GM19239 (cell line): ENCODE measurements at regions not wholly inside any gene's neighbourhood (a gene's known extent, or its start where the extent isn't known, plus 50 kb on each side); places are given as distances from the start of the nearest gene placed in this dataset.
"Not testable (repeated sequence)": the region's sequence is repeated elsewhere in the genome, so short reads cannot be mapped to it uniquely, and the experiment has no call there.

Experiments
- DNase-seq: peaks from one replicate; pipeline ENCODE4 v3.0.0; 2011; ENCODE audit warnings: low spot score; ENCODE audit not compliant: insufficient read length
- FAIRE-seq: peaks from 2 replicates; lab custom pipeline; 2011; peaks lifted over from hg19 to GRCh38; lab: Jason Lieb, UNC

DNA sequence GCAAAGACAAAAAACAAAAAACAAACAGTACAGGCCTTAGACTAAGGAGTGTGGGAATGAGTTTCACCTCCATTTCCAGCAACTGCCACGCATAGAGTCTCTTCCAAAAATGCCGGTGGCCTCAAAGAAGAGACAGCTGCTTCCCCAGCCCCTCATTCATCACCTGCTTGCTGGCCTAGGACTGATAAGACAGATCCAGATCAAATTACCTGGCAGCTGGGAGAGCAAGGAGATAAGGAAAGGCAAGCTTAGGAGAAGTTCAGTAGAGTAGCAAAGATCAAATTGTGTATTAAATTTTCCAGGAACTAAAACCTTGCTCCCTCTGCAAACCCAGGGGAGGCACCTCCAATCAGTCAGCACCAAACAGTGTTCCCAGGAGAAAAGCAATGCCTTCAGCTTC lies 325.8 kb upstream of the CTNNB1 start:
- FAIRE-seq (no peak), DNase-seq (no peak)

DNA sequence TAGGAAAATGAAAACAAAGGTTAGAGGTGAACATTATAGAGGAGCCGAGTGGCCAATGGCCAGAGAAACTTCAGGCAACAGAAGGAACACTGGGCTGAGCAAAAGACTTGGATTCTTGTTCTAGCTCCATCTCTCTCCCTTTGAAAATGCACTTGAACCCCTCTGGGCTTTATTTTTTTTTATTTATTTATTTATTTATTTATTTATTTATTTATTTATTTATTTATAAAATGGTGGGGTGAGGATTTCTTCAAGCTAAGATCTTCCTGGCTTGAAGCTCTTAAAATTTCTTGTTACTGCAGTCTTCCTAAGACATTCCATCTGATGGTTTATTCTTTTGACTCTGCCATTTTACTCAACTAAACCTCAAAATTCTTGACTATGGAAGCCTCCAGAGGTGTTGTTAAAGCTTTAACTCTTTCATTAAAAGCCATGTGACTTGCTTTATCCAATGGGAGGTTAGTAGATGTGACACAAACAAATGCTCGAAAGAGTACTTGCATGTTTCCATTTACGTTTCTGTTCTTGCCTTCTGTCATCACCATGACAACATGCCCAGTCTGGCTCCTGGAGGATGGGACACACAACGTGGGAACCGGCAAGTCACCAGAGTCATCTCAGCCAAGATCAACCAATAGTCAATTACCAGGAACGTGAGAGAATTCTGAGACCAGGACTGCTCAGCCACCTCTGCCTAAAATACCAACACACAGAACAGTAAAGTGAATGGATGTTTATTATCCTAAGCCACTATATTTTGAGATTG lies 325.2 kb upstream of the CTNNB1 start:
- DNase-seq (no peak), FAIRE-seq (no peak)

DNA sequence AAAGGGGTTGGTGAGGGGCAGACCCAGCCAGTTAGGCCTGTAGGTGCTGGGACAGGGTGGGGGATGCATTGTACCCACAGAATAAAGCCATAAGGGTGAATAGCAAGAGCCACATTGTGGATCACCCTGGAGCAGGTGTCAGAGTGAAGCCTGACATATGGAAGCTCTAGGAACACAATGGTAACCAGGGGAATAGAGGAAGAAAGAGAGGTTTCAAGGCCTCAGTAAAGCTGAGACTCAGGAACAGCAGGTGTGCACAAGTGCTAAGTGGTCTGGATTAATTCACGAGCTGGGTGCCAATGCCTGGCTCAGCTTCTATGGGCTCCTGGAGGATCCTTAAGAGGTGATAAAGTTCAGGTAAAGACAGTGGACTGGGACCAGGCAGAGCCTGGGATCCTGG lies 323.7 kb upstream of the CTNNB1 start:
- DNase-seq = no peak
- no peak for FAIRE-seq

DNA sequence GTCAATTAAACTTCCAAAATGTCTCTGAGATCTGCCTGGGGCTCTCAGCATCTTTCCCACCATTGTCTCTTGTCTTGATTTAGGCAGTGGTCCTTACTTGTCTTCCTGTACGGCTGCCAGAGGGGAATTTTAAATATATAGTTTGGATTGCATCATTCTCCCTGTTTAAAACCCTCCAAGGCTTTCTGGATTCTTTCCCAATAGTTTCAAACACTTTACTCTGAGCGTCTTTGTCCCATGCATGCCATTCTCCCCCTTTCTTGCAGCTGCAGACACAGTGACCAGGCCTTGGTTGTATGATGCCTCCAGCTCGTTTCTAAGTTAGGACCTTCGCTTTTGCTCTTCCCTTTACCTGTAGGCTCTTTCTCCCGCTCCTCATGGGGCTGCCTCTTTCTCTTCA lies 323.3 kb upstream of the CTNNB1 start:
- no peak for FAIRE-seq
- DNase-seq = no peak

DNA sequence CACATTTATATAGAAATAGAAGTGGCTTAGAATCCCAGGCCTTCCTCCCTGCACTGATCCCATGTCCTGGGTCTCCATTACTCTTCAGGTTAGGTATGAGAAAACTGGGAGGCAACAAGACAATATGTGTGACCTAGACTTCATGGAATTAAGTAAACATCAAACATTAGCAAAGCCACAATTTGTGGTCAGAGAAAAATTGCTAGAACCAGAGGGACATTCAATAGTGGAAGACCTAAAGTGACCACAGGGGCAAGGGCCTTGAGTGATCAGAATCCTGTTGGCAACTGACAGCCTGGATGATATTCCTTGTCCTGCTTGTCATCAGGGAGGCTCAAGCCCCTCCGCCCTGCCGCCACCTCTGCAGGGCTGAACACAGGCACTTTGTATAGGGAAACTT lies 322.8 kb upstream of the CTNNB1 start:
- FAIRE-seq = no peak
- DNase-seq = no peak

DNA sequence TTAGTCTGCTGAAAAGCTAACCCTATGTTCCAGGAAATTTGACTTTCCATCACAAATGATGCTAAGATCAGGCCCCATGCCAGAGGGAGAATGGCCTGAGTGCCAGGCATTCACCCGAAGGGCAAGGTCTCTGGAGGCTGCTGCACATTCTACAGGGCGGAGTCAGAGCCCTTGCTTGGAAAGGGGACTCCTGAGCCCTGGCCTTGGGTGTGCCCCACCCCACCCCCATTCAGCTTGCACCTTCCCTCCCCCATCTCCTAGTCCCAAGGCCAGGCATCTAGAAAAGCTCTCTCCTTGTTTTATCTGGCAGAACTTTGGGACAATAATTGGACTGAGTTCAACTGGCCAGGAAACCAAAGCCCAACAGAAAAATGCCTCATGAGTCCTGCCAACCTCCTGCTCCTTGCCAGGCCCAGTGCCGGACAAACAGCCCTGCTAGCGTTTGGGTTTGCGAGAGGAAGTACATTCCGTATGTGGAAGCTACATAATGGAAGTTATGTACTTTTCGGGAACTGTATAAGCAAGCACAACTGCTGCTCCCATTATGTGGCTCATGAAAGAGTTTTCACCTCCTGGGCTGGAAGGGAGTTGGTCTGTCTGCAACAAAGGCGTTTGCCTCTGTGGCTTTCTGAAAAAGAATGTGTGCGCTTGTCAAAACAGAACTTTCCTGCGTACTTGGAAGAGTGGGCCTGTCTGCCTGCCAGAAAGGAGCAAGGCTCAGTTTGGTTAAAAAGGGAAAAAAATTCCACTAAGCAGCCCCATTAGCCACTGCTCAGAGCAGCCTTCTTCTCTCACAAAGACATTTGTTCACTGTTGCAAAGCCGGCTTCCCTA lies 321.5 kb upstream of the CTNNB1 start:
- FAIRE-seq (no peak), DNase-seq (no peak)

DNA sequence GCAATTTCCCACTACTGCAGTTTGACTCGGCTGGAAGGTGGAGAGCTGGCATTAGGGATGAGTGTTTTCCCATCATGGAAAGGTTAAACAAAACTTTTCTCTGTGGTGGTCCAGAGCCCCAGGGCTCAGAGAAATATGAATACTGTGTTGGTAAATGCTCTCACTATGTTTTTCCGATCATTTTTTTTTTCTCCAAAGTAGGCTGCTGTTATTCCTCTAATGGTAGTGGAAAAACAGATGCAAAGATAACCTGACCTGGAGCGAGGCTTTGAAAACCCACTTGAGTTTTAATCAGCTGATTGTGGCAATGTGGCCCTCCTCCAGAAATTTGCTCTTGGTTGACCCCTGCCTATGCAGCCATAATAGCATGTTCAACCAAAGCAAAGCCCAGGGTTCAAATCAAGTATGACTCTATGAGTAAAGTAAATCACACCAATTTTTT lies 320.8 kb upstream of the CTNNB1 start:
- DNase-seq (no peak), FAIRE-seq (no peak)

DNA sequence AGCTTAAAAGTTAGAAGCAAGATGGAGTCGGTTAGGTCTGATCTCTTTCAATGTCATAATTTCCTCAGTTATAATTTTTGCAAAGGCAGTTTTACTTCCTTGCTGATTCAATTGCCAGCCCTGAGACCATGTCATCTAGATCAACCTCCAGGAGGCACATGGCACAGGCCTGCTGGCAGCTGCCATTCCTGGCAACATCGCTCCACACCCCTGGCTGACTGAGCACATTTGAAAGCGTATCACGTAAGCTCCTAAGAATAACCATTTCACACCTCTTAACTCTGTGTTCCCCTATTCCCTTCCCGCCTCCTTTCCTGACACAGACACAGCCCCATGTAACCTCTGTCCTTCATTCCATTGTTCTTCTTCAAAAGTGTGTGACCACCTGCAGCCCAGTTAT lies 313.9 kb upstream of the CTNNB1 start:
- FAIRE-seq (no peak), DNase-seq (no peak)

DNA sequence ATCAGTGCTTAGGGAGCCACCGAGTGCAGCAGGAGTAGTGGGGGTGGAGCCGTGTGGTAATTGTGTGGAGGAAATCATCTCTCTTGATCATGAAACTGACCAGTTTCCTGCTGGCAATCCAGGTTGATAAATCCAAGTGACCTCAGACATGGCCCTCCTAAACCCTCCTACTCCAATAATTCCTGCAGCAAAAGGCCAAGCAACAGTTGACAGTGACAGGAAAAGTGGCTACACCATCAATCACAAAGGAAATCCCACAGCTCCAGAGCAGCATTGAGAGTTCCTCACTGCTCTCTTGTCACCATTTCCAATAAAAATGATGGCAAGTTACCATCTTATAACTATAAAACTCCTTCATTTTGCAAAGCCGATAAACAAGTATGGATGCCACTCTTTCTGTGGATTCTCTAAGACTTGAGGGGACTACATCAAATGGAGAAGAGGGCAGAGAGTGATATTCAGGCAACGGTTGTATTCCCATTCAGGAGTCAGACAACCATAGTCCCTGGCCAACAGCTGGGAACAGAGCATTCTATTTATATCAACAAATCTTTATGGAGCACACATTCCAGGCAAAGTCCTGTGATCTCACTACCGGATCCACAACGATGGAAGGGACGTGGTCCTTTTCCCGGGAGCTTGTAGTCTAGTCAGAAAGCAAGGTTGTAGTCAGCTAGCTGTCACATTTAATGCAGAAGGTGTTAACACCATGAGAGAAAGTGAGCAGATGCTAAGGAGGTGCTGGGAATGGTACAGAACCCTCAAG lies 312.5 kb upstream of the CTNNB1 start:
- DNase-seq = no peak
- no peak for FAIRE-seq

DNA sequence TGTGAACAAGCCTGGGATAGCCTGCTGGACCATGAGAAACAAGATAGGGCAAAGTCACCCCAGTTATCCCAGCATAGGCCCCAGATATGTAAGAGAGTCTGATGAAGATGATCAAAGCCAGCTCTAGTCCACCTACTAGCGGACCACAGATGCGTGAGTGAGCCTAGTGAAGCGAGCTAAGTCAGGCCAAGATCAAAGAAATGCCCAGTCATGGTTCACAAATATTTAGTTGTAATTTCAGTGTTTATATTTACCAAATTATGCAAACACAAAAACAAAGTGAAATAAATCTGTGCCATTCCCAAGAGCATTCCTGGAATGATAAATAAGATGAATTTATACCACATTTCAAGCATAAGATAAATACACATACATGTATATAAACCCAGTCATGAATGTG lies 308.1 kb upstream of the CTNNB1 start:
- DNase-seq = no peak
- FAIRE-seq = no peak

DNA sequence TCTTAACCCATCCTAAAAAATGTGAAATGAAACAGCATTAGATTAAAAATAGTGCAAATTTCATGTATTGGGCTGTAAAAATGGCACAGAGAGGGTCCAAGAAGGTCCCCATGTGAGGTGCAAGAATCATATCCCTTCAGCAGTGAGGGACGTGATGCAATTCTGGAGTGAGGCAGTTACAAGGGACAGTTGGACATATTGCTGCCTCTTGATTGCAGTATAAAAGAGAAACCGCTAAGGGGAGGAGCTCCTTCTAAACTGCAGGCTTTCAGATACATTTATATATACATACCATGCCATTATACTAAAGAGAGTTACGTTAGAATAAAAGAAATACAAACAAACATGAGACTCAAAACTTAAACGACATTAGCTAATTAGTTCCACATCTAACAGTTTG lies 304.2 kb upstream of the CTNNB1 start:
- no peak for FAIRE-seq
- no peak for DNase-seq

DNA sequence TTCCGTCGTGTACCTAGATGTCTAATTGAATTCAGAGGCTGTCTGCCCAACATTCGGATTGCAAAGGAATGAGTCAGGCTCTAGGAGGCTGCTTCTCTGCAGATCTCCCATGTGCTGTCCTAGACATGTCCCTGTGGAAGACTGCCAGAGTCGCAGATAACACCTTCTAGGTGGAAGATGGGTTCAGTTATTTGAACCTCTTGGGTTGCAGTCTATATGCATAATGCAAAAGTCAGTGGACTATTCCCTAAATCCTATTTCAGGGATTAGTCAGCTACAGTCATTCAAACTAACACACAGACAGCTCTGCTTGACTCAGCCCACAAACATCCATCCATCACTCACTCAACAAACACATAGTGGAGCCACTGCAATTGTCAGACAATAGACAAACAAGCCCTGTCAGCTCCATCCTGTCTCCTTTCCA lies 300.0 kb upstream of the CTNNB1 start:
- no peak for DNase-seq
- no peak for FAIRE-seq

DNA sequence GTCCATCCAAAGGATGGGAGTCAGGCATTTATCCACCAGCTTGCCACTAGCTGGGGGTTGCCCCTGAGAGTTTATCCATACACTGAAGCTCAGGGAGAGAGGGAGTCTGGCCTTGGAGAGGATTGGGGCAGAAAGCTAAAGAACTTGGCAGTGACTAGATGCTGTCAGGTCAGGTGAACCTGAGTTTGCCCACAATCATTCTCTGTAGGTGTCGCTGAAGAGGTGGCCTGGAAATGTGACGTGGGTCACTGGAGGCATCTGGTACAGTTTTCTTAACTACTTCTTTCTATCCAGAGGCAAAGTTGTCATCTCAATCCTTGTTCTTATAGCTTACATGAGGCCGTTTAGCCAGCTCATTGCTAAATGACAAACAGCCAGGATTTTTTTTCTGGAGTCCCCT lies 298.0 kb upstream of the CTNNB1 start:
- DNase-seq = no peak
- FAIRE-seq = no peak

DNA sequence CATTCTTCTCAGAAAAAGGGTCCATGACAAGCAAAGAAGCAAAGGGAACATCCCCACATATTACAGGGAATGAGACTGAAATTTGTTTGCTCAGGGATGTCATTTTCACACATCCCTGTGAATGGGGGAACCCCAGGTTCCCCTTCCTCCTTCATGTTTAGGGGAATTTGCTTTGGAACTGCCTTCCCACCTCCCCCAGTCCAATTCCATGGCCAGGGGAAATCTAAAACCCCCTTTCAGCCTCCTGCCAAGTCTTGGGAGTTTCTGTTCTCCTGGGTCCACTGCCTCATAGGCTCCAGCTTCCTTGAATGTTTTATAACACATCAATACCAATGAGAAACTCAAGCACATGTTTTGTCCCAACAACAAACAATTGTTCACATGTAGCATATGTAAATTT lies 297.5 kb upstream of the CTNNB1 start:
- FAIRE-seq (no peak), DNase-seq (no peak)

DNA sequence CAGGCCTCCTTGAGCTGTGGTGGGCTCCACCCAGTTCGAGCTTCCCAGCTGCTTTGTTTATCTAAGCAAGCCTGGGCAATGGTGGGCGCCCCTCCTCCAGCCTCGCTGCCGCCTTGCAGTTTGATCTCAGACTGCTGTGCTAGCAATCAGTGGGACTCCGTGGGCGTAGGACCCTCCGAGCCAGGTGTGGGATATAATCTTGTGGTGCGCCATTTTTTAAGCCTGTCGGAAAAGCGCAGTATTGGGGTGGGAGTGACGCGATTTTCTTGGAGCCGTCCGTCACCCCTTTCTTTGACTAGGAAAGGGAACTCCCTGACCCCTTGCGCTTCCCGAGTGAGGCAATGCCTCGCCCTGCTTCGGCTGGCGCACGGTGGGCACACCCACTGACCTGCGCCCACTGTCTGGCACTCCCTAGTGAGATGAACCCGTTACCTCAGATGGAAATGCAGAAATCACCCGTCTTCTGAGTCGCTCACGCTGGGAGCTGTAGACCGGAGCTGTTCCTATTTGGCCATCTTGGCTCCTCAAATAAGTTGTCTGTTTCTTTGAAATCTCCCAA lies 291.3 kb upstream of the CTNNB1 start:
- FAIRE-seq, DNase-seq: not testable (repeated sequence)

DNA sequence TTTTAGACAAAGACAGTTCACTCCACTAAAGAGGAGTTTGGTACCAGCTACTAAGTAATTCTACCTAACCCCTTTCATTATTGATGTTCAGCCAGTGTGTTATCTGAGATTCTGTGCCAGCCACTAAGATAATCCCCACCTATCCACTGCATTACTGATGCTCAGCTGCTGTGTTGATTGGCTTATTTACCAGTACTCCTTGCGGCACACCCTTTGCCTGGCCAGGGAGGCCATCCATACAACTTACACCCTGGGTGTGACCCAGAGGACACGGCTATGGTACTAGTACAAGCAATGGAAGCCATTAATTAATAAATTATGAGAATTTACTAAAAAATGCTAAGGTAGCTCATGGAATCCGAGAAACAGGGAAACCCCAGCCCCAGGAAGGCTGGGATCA lies 290.7 kb upstream of the CTNNB1 start:
- FAIRE-seq = no peak

DNA sequence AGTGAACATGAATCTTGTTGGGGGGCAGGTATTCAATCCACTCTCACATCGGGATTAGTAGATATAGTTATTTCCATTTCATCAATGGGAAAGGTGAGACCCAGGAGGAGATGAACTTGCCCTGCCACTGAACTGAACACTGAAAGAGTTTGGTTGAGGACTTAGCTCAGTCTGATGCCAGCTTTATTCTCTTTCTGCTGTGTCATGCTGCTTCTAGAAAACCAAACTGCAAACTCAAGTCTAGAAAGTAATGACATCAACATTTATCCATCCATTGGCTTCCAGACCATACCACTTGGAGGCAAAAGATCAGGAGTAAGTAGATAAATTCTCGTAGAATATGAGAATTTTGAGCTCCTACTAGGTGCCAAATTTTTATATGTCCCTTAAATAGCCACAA lies 288.0 kb upstream of the CTNNB1 start:
- no peak for DNase-seq

More for the DNA sequence above, 290.7 kb upstream of the CTNNB1 start:
- DNase-seq = no peak

DNA sequence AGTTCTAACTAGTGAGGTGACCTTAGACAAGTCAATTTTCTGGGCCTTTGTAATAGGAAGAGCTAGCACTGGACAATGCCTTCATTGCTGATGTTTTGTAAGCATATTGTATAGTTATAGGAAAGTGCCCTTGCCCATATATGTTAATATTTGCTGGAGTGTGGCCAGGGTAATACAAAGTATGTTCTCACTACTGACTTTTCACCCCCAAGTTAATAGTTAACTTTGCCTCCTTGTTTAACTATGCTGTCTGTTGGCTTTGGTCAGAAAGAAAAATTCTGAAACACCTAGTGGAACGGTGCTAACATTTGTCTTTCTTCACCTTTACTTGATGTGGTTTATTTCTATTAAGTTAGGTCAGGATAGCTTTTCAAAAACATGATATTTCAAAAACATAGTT lies 287.4 kb upstream of the CTNNB1 start:
- FAIRE-seq (peak; percentile 58), DNase-seq (no peak)

More for the DNA sequence above, 288.0 kb upstream of the CTNNB1 start:
- no peak for FAIRE-seq

DNA sequence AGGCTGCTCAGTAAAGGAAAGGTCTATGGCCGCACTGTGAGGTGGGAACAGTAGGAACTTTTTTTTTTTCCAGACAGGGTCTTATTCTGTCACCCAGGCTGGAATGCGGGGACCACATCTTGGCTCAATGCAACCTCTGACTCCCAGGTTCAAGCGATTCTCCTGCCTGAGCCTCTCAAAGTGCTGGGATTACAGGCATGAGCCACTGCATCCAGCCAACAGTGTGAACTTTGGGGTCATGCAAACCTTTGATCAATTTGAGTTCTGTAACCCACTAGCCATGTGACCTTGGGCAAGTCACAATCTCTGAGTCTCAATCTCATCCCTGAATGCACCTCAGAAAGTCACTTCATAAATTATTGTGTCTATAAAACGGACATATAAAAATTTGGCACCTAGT lies 286.8 kb upstream of the CTNNB1 start:
- no peak for FAIRE-seq
- DNase-seq = no peak

DNA sequence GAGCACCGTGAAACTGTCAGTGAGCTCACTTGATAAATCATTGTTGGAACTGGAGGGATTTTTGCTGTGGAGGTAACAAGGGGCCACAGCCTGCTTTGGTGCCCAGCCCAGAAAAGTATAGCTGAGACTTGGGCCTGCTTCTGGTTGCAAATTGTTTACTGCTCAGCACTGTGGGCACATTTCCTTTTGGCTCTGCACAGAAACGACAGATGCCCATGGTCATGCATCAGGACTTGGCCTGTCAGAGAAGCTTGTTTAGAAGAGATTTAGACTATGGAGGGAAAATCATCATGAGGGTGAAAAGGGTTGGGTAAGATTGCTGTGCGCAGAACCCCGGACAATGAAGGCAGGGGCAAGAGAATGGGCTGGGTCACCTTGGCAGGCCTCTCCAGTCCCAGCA lies 286.1 kb upstream of the CTNNB1 start:
- no peak for FAIRE-seq

DNA sequence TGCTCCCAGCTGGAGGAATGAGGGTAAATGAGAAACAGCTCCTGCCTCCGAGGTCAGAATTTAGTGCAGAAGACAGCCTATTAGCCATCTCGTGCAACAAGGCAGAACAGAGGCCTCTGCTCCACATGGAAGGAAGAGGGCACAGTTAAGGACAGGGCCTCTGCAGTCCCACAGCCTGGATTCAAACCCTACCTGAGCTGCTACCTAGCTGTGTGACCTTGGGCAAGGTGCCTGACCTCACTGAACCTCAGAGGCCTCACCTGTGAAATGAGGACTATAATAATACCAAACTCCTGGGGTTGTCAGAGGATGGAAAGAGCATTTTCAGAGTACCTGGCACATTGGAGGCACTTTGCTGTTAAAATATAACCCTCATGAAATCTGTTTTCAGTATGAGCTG lies 285.7 kb upstream of the CTNNB1 start:
- no peak for FAIRE-seq

More for the DNA sequence above, 286.1 kb upstream of the CTNNB1 start:
- DNase-seq = no peak

More for the DNA sequence above, 285.7 kb upstream of the CTNNB1 start:
- no peak for DNase-seq
